GM13977 (cell line): ENCODE measurements at regions not wholly inside any gene's neighbourhood (a gene's known extent, or its start where the extent isn't known, plus 50 kb on each side); places are given as distances from the start of the nearest gene placed in this dataset.

ENCODE experiments used
- DNase-seq: peaks from one replicate; pipeline ENCODE4 v3.0.0; 2012; ENCODE audit warnings: low spot score
- CTCF ChIP-seq: IDR thresholded peaks from 2 replicates; pipeline ENCODE4 v1.5.1; 2012; ENCODE audit warnings: mild to moderate bottlenecking, control low read depth; ENCODE audit not compliant: insufficient read depth; ENCODE audit errors: extremely low read depth, missing control alignments
- in situ Hi-C: fragments of 300-500 bp; cut with MboI; formaldehyde crosslinking; loops from one replicate; pipeline ENCODE4 v1.12.0; 2022; ENCODE audit warnings: low sequenced_read_pairs, low pct_unique_long_range_greater_than_20kb, mixed read lengths, inconsistent platforms; ENCODE audit not compliant: unreplicated experiment

GRCh38 chr2:128442053-128442751 lies 123.5 kb upstream of the HS6ST1 start:
- in situ Hi-C loops: no loop called here
- no peak for DNase-seq
- TF ChIP-seq CTCF: no peak

GRCh38 chr2:128442891-128443302 lies 124.2 kb upstream of the HS6ST1 start:
- no peak for DNase-seq
- in situ Hi-C loops: no loop called here
- TF ChIP-seq CTCF: no peak

GRCh38 chr2:128444121-128444771 lies 125.6 kb upstream of the HS6ST1 start:
- no peak for TF ChIP-seq CTCF
- no peak for DNase-seq
- in situ Hi-C loops: no loop called here

- TF ChIP-seq CTCF: no peak
- DNase-seq: no peak
- in situ Hi-C loops: no loop called here
These were observed 126.3 kb upstream of the HS6ST1 start for GRCh38 chr2:128444816-128445522.

- DNase-seq: no peak
- in situ Hi-C loops: no loop called here
- TF ChIP-seq CTCF: no peak
These were observed 126.8 kb upstream of the HS6ST1 start for GRCh38 chr2:128445523-128445900.

GRCh38 chr2:128446049-128446873 lies 127.6 kb upstream of the HS6ST1 start:
- no peak for DNase-seq
- in situ Hi-C loops: no loop called here
- no peak for TF ChIP-seq CTCF
